Epithelial cell of proximal tubule (primary cell): ENCODE measurements at regions not wholly inside any gene's neighbourhood (a gene's known extent, or its start where the extent isn't known, plus 50 kb on each side); places are given as distances from the start of the nearest gene placed in this dataset.

Experiments
- DNase-seq: peaks from one replicate; pipeline ENCODE4 v3.0.0-alpha.2; 2011; ENCODE audit warnings: low read depth
- H3K4me3 ChIP-seq: 2 replicates; pipeline ENCODE4 v1.5.1; 2011; ENCODE audit warnings: low read depth, mild to moderate bottlenecking, low read length
- CTCF ChIP-seq: conservative IDR thresholded peaks from 2 replicates; pipeline ENCODE4 v1.5.1; 2012; ENCODE audit warnings: low read depth, mild to moderate bottlenecking, low read length

- DNase-seq: no peak
- TF ChIP-seq CTCF: peak; percentile 35
- H3K4me3 ChIP-seq: peak overlapping the region; percentile 79
Observed at GRCh38 chr2:71277536-71278103, 50.7 kb upstream of the PAIP2B start.

GRCh38 chr2:71277147-71277475, 50.2 kb upstream of the PAIP2B start:
- TF ChIP-seq CTCF: no peak

DNA sequence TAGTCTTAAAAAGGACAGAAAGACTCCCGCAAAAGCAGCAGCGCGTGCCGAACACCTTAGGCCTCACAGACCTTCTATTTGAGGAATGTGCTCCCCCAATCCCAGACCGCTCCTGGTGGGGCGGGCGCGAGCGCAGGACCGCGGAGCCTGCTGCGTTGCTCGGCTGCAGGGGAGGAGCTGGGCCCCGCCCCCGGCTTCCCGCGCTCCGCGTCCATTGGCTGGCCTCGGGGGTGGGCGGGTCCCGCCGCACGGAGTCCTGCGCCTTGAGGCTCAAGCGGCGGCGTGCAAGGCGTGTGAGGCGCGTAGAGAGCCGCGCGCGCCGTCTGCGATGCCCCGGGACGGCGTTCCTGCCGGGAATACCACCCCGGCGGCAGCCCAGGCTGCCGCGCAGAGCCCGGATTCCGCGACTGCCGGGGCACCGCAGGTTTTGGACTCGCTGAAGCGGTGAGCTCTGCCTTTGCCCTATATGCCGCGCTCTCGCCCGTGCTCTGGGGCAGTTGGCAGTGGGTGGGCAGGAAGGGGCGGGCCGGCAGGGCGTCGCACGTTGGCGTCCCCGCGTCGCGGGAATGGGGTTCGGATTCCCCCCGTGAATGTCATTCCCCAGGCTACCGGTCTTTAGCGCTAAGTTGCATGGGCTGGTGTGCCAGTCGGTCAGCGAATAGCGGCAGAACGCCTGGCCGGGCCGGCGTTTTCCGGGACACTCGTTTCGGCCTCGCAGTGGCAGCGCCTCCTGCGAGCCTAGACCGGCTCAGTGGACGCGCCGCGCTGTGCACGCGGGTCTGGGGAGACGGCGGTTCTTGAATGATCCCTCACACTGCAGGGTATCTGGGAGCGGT, 49.6 kb upstream of the PAIP2B start:
- DNase-seq: no peak
- peak overlapping the region; percentile 79 for H3K4me3 ChIP-seq
- TF ChIP-seq CTCF: no peak

More at GRCh38 chr2:71277147-71277475, 50.2 kb upstream of the PAIP2B start:
- DNase-seq: no peak
- peak overlapping the region; percentile 79 for H3K4me3 ChIP-seq
